HCT116 (cell line): ENCODE measurements at regions not wholly inside any gene's neighbourhood (a gene's known extent, or its start where the extent isn't known, plus 50 kb on each side); places are given as distances from the start of the nearest gene placed in this dataset.
A peak's percentile ranks its signal among the peaks of the same experiment; 100 is the strongest.

Source experiments
- ATAC-seq: fragments of 200-7000 bp; cut with Tn5 transposase; 2 replicates; pipeline ENCODE4 v1.9.1; 2020; ENCODE audit warnings: mild to moderate bottlenecking, moderate library complexity
- BruUV-seq: library from RNA; stranded (reverse); fragments of 400-500 nt; replicated peaks from 2 replicates; lab custom pipeline; 2021; lab: Mats Ljungman, UMichigan
- CTCF ChIA-PET: fragments of 300-600 bp; sonication (Branson Sonifier 250); formaldehyde crosslinking; loops from one replicate; lab custom pipeline; 2021; ENCODE audit warnings: antibody characterized with exemption; lab: Charles Lee
- POLR2A ChIA-PET: fragments of 300-600, 350-600 bp; sonication (Branson Sonifier 250); formaldehyde crosslinking; loops from one replicate; lab custom pipeline; 2021; ENCODE audit warnings: antibody characterized with exemption; lab: Charles Lee
- RAD21 ChIA-PET, 2 experiments: fragments of 300-600 bp; sonication (Branson Sonifier 250); formaldehyde crosslinking; loops; one replicate each; lab custom pipeline; 2023; ENCODE audit warnings: low total read pairs in 2 of 2; ENCODE audit not compliant: uncharacterized antibody in 2 of 2, unreplicated experiment in 2 of 2, low non-redundant PET in 1 of 2; lab: Charles Lee
- DNase-seq: peaks from one replicate; pipeline ENCODE4 v3.0.0-alpha.2; 2010; ENCODE audit warnings: low read depth, low spot score
- H2AFZ ChIP-seq: fragments of 200-600 bp; shearing (Covaris generic), sonication (generic); 2 replicates; pipeline ENCODE4 v1.6.1; 2017; ENCODE audit warnings: low read depth, mixed run types, mixed read lengths, antibody characterized with exemption, low read length; ENCODE audit not compliant: poor library complexity, severe bottlenecking
- H3K27ac ChIP-seq: 2 replicates; pipeline ENCODE4 v1.5.1; 2012; ENCODE audit warnings: low read depth, low read length
- H3K27me3 ChIP-seq: fragments of 200-600 bp; sonication (generic); 2 replicates; pipeline ENCODE4 v1.6.1; 2016; ENCODE audit warnings: mixed run types, low read length, mixed read lengths; ENCODE audit not compliant: insufficient read depth
- H3K36me3 ChIP-seq, 2 experiments: fragments of 200-500 bp in 1 of 2; fragments of 200-600 bp in 1 of 2; sonication (Bioruptor generic) in 1 of 2; sonication (generic) in 1 of 2; 2 replicates each; pipeline versions ENCODE4 v1.5.1 to v1.6.1; 2014 to 2016; ENCODE audit warnings: low read length in 2 of 2, inconsistent platforms in 1 of 2, mixed read lengths in 1 of 2, mixed run types in 1 of 2; ENCODE audit not compliant: insufficient read depth in 2 of 2, control insufficient read depth in 1 of 2
- H3K4me1 ChIP-seq, 2 experiments: fragments of 200-600 bp in 1 of 2; sonication (generic) in 1 of 2; 2 replicates each; pipeline versions ENCODE4 v1.5.1 to v1.6.1; 2012 to 2017; ENCODE audit warnings: low read length in 2 of 2, inconsistent platforms in 1 of 2, mild to moderate bottlenecking in 1 of 2, mixed read lengths in 1 of 2, mixed run types in 1 of 2, moderate library complexity in 1 of 2; ENCODE audit not compliant: insufficient read depth in 2 of 2, control insufficient read depth in 1 of 2
- H3K4me2 ChIP-seq: fragments of 200-600 bp; sonication (generic); 2 replicates; pipeline ENCODE4 v1.6.1; 2017; ENCODE audit warnings: mixed run types, low read length, mixed read lengths
- H3K4me3 ChIP-seq, 2 experiments: fragments of 200-600 bp in 1 of 2; sonication (generic) in 1 of 2; replicated peaks in 1 of 2; 2 replicates each; pipeline ENCODE4 v1.5.1; 2011 to 2016; ENCODE audit warnings: low read length in 2 of 2, control low read depth in 1 of 2, low read depth in 1 of 2, mild to moderate bottlenecking in 1 of 2, mixed read lengths in 1 of 2, mixed run types in 1 of 2
- H3K79me2 ChIP-seq: fragments of 200-600 bp; sonication (generic); 2 replicates; pipeline ENCODE4 v1.6.1; 2017; ENCODE audit warnings: mild to moderate bottlenecking, mixed run types, low read length, moderate library complexity, mixed read lengths; ENCODE audit not compliant: insufficient read depth
- H3K9ac ChIP-seq: fragments of 200-600 bp; sonication (generic); 2 replicates; pipeline ENCODE4 v1.6.1; 2016; ENCODE audit warnings: low read length, mixed read lengths
- H3K9me2 ChIP-seq: fragments of 200-600 bp; sonication (generic), shearing (Covaris generic); 2 replicates; pipeline ENCODE4 v1.6.1; 2017; ENCODE audit warnings: mixed run types, mild to moderate bottlenecking, moderate library complexity; ENCODE audit not compliant: insufficient read depth
- H3K9me3 ChIP-seq, 2 experiments: fragments of 200-500 bp in 1 of 2; fragments of 200-600 bp in 1 of 2; sonication (Bioruptor generic) in 1 of 2; sonication (generic) in 1 of 2; 2 replicates each; pipeline ENCODE4 v1.6.1; 2014 to 2017; ENCODE audit warnings: low read length in 2 of 2, mixed read lengths in 2 of 2, inconsistent platforms in 1 of 2, low read depth in 1 of 2, mild to moderate bottlenecking in 1 of 2, mixed run types in 1 of 2, moderate library complexity in 1 of 2; ENCODE audit not compliant: control insufficient read depth in 1 of 2, insufficient read depth in 1 of 2
- H4K20me1 ChIP-seq: fragments of 200-600 bp; sonication (generic), shearing (Covaris generic); 2 replicates; pipeline ENCODE4 v1.6.1; 2017; ENCODE audit warnings: mixed run types, mild to moderate bottlenecking, moderate library complexity; ENCODE audit not compliant: insufficient read depth
- CBX3 ChIP-seq: IDR thresholded peaks from 2 replicates; pipeline ENCODE4 v1.6.1; 2012; ENCODE audit warnings: low read depth
- CEBPB ChIP-seq: IDR thresholded peaks from 2 replicates; pipeline ENCODE4 v1.6.1; 2012; ENCODE audit warnings: low read depth
- EGR1 ChIP-seq: IDR thresholded peaks from 2 replicates; pipeline ENCODE4 v1.6.1; 2012; ENCODE audit warnings: low read depth
- ELF1 ChIP-seq: IDR thresholded peaks from 2 replicates; pipeline ENCODE4 v1.6.1; 2012; ENCODE audit warnings: low read depth, borderline replicate concordance
- EZH2 ChIP-seq: fragments of 200-600 bp; sonication (generic); IDR thresholded peaks from 2 replicates; pipeline ENCODE4 v1.6.1; 2017; ENCODE audit warnings: antibody characterized with exemption, mixed run types
- EZH2phosphoT487 ChIP-seq: fragments of 200-600 bp; IDR thresholded peaks from 2 replicates; pipeline ENCODE4 v1.6.1; 2018; ENCODE audit warnings: antibody characterized with exemption, borderline replicate concordance
- FOSL1 ChIP-seq: IDR thresholded peaks from 2 replicates; pipeline ENCODE4 v1.6.1; 2012; ENCODE audit warnings: low read depth
- JUND ChIP-seq: IDR thresholded peaks from 2 replicates; pipeline ENCODE4 v1.6.1; 2012
- POLR2A ChIP-seq: IDR thresholded peaks from 2 replicates; pipeline ENCODE4 v1.7.0; 2011; ENCODE audit warnings: borderline replicate concordance; ENCODE audit not compliant: insufficient read depth, insufficient read length; ENCODE audit errors: extremely low read depth
- POLR2AphosphoS5 ChIP-seq: IDR thresholded peaks from 2 replicates; pipeline ENCODE4 v1.6.1; 2011; ENCODE audit warnings: mild to moderate bottlenecking, low read depth, low read length, moderate library complexity
- RAD21 ChIP-seq: IDR thresholded peaks from 2 replicates; pipeline ENCODE4 v1.6.1; 2012; ENCODE audit warnings: low read depth, mild to moderate bottlenecking
- SIN3A ChIP-seq: IDR thresholded peaks from 2 replicates; pipeline ENCODE4 v1.6.1; 2012; ENCODE audit warnings: low read depth
- SP1 ChIP-seq: IDR thresholded peaks from 2 replicates; pipeline ENCODE4 v1.6.1; 2012; ENCODE audit warnings: low read depth
- SRF ChIP-seq: IDR thresholded peaks from 2 replicates; pipeline ENCODE4 v1.6.1; 2012; ENCODE audit warnings: low read depth
- TCF7L2 ChIP-seq: IDR thresholded peaks from 2 replicates; pipeline ENCODE4 v1.7.0; 2011; ENCODE audit warnings: borderline replicate concordance, inconsistent platforms; ENCODE audit not compliant: insufficient read depth, insufficient read length; ENCODE audit errors: extremely low read depth
- YY1 ChIP-seq: IDR thresholded peaks from 2 replicates; pipeline ENCODE4 v1.6.1; 2011; ENCODE audit warnings: low read length, low read depth, moderate library complexity, mild to moderate bottlenecking; ENCODE audit not compliant: insufficient replicate concordance; ENCODE audit errors: extremely low read depth
- ZFX ChIP-seq: fragments of 450-650 bp; IDR thresholded peaks from 2 replicates; pipeline ENCODE4 v1.6.1; 2017
- ZNF274 ChIP-seq: fragments of 200-500 bp; sonication (Bioruptor generic); IDR thresholded peaks from 2 replicates; pipeline ENCODE4 v1.6.1; 2014; ENCODE audit warnings: mild to moderate bottlenecking, low read depth, low read length, inconsistent platforms
- intact Hi-C: fragments of 100-400 bp; cut with micrococcal nuclease; formaldehyde crosslinking; loops from 2 replicates; pipeline ENCODE4 v1.10.0; 2022
- TF ChIP-seq, protein P1 (sequence below): IDR thresholded peaks from 2 replicates; pipeline ENCODE4 v1.6.1; 2011; ENCODE audit warnings: mild to moderate bottlenecking, low read length, moderate library complexity; ENCODE audit not compliant: insufficient replicate concordance; ENCODE audit errors: extremely low read depth
- TF ChIP-seq, protein P2 (sequence below), 3 experiments: fragments of 200-600 bp in 1 of 3; sonication (generic) in 1 of 3; IDR thresholded peaks in 2 of 3; conservative IDR thresholded peaks in 1 of 3; 2 replicates each; pipeline ENCODE4 v1.5.1; 2012 to 2017; ENCODE audit warnings: low read depth in 2 of 3, low read length in 2 of 3, antibody characterized with exemption in 1 of 3, borderline replicate concordance in 1 of 3, control low read depth in 1 of 3, mild to moderate bottlenecking in 1 of 3, mixed read lengths in 1 of 3, mixed run types in 1 of 3, moderate library complexity in 1 of 3; ENCODE audit not compliant: insufficient read depth in 1 of 3
- TF ChIP-seq, protein P3 (sequence below): IDR thresholded peaks from 2 replicates; pipeline ENCODE4 v1.6.1; 2012
- TF ChIP-seq, protein P4 (sequence below): IDR thresholded peaks from 2 replicates; pipeline ENCODE4 v1.6.1; 2012

DNA sequence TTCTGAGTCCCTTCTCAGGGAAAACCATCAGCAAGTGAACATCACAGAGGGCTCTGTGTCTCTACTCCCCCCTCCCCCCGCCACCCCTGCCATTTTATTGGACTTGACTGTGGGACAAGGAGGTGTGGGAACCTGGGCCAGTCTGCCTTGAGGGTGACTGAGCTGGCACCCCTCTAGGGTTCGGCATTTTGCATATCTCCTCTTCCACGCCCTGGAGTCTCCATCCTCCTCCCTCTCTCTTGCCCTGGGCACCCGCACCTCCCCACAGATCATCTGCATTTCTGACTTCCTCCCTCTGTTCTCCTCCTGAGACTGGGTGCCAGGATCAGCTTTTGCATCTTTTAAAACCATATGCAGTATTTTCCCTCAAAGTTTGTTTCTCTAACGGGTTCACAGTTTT is 107.1 kb upstream of the ERRFI1 start:
- ATAC-seq (peak; percentile 67), DNase-seq (no peak)
- Histone ChIP-seq H3K27ac (peak overlapping the region; percentile 97), H3K9ac (peak overlapping the region; percentile 43), H3K9me2 (no peaks in the 10 kb centered on the region), H3K79me2 (no peaks in the 10 kb centered on the region), H3K4me3 (peak overlapping the region in 1 of 2 experiments; percentile 9; a peak in 1 of 4 replicates), H3K27me3 (no peaks in the 10 kb centered on the region), H3K4me1 (peaks cover 83 to 92% of the 10 kb centered on the region in 2 experiments), H3K9me3 (no peaks in the 10 kb centered on the region), H4K20me1 (no peaks in the 10 kb centered on the region), H3K4me2 (peak overlapping the region; percentile 68), H3K36me3 (no peaks in the 10 kb centered on the region), H2AFZ (no peak overlapping the region)
- ChIA-PET CTCF (interaction anchor here (0.8 to 1.8 kb wide), 5 partner anchors 12 to 183 kb away, joined by 3 to 6 read pairs (median 4); no protein-coding TSS in a partner anchor), RAD21 (interaction anchor here (0.8 to 1.4 kb wide), 4 partner anchors 36 to 181 kb away, joined by 3 to 5 read pairs (median 4); no protein-coding TSS in a partner anchor), POLR2A (interaction anchor here (0.6 to 6.7 kb wide), 23 partner anchors 10 to 170 kb away, joined by 3 to 61 read pairs (median 6); no protein-coding TSS in a partner anchor)
- intact Hi-C loops, result no loop called here
- TF ChIP-seq ELF1, result no peak
- TF ChIP-seq JUND, result no peak
- no peak for TF ChIP-seq YY1
- TF ChIP-seq ZFX, result no peak
- peak; percentile 43 for TF ChIP-seq TCF7L2
- TF ChIP-seq, protein P1, sequence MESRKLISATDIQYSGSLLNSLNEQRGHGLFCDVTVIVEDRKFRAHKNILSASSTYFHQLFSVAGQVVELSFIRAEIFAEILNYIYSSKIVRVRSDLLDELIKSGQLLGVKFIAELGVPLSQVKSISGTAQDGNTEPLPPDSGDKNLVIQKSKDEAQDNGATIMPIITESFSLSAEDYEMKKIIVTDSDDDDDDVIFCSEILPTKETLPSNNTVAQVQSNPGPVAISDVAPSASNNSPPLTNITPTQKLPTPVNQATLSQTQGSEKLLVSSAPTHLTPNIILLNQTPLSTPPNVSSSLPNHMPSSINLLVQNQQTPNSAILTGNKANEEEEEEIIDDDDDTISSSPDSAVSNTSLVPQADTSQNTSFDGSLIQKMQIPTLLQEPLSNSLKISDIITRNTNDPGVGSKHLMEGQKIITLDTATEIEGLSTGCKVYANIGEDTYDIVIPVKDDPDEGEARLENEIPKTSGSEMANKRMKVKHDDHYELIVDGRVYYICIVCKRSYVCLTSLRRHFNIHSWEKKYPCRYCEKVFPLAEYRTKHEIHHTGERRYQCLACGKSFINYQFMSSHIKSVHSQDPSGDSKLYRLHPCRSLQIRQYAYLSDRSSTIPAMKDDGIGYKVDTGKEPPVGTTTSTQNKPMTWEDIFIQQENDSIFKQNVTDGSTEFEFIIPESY, result no peak
- peak; percentile 12; the same call in 1 of the 2 replicates for TF ChIP-seq RAD21
- TF ChIP-seq CEBPB, result no peak
- TF ChIP-seq, protein P2, sequence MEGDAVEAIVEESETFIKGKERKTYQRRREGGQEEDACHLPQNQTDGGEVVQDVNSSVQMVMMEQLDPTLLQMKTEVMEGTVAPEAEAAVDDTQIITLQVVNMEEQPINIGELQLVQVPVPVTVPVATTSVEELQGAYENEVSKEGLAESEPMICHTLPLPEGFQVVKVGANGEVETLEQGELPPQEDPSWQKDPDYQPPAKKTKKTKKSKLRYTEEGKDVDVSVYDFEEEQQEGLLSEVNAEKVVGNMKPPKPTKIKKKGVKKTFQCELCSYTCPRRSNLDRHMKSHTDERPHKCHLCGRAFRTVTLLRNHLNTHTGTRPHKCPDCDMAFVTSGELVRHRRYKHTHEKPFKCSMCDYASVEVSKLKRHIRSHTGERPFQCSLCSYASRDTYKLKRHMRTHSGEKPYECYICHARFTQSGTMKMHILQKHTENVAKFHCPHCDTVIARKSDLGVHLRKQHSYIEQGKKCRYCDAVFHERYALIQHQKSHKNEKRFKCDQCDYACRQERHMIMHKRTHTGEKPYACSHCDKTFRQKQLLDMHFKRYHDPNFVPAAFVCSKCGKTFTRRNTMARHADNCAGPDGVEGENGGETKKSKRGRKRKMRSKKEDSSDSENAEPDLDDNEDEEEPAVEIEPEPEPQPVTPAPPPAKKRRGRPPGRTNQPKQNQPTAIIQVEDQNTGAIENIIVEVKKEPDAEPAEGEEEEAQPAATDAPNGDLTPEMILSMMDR (IDR thresholded peaks at IDR 0.05 in 2 of 3, conservative IDR thresholded peaks at IDR 0.05 in 1 of 3; ENCODE audit: borderline replicate concordance in 1 of 3, insufficient read depth in 1 of 3, low read depth in 2 of 3, low read length in 2 of 3), result no peak
- TF ChIP-seq SP1, result peak; percentile 14; the same call in 1 of the 2 replicates
- TF ChIP-seq, protein P3, sequence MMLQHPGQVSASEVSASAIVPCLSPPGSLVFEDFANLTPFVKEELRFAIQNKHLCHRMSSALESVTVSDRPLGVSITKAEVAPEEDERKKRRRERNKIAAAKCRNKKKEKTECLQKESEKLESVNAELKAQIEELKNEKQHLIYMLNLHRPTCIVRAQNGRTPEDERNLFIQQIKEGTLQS, result no peak
- no peak for TF ChIP-seq POLR2A
- TF ChIP-seq EZH2phosphoT487, result no peak
- TF ChIP-seq ZNF274, result no peak
- peak; percentile 66 for TF ChIP-seq CBX3
- TF ChIP-seq FOSL1, result no peak
- TF ChIP-seq POLR2AphosphoS5, result peak; percentile 35; the same call in 1 of the 2 replicates
- TF ChIP-seq EGR1, result no peak
- TF ChIP-seq EZH2, result no peak
- TF ChIP-seq, protein P4, sequence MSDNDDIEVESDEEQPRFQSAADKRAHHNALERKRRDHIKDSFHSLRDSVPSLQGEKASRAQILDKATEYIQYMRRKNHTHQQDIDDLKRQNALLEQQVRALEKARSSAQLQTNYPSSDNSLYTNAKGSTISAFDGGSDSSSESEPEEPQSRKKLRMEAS, result no peak; the same call in 1 of the 2 replicates
- peak; percentile 22; the same call in 1 of the 2 replicates for TF ChIP-seq SIN3A
- no peak for TF ChIP-seq SRF
- BruUV-seq, result no TSS peak
